Retinal pigment epithelial cell (primary cell): ENCODE measurements at regions not wholly inside any gene's neighbourhood (a gene's known extent, or its start where the extent isn't known, plus 50 kb on each side); places are given as distances from the start of the nearest gene placed in this dataset.
"Not testable (repeated sequence)": the region's sequence is repeated elsewhere in the genome, so short reads cannot be mapped to it uniquely, and the experiment has no call there.

Experiments used
- DNase-seq: peaks from one replicate; pipeline ENCODE4 v3.0.0-alpha.2; 2010; ENCODE audit warnings: low read depth
- H3K4me3 ChIP-seq: 2 replicates; pipeline ENCODE4 v1.5.1; 2011; ENCODE audit warnings: mild to moderate bottlenecking, low read length, control low read depth, moderate library complexity
- TF ChIP-seq, protein P1 (sequence below): conservative IDR thresholded peaks from 2 replicates; pipeline ENCODE4 v1.5.1; 2011; ENCODE audit warnings: low read depth, low read length, control low read depth, inconsistent platforms

DNA sequence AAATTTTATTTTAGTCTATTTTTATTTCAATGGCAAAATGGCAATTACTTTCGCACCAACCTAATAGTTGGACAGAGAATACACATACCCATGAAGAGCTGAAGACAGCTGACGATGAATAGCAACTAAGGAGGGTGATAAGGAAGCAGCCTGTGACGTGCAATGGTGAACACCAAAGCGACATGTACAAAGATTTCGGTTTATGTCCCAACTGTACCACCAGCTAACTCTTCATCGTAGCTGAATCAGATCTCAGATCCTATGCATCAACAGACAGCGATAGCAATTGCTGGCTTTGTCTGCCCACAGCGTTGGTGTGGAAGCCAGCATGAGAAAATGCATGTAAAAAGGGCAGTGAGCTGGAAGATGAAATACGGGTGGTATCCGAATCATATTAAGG is 130.6 kb upstream of the ANKH start:
- no peak overlapping the region for H3K4me3 ChIP-seq
- TF ChIP-seq, protein P1, sequence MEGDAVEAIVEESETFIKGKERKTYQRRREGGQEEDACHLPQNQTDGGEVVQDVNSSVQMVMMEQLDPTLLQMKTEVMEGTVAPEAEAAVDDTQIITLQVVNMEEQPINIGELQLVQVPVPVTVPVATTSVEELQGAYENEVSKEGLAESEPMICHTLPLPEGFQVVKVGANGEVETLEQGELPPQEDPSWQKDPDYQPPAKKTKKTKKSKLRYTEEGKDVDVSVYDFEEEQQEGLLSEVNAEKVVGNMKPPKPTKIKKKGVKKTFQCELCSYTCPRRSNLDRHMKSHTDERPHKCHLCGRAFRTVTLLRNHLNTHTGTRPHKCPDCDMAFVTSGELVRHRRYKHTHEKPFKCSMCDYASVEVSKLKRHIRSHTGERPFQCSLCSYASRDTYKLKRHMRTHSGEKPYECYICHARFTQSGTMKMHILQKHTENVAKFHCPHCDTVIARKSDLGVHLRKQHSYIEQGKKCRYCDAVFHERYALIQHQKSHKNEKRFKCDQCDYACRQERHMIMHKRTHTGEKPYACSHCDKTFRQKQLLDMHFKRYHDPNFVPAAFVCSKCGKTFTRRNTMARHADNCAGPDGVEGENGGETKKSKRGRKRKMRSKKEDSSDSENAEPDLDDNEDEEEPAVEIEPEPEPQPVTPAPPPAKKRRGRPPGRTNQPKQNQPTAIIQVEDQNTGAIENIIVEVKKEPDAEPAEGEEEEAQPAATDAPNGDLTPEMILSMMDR: no peak
- DNase-seq: no peak

DNA sequence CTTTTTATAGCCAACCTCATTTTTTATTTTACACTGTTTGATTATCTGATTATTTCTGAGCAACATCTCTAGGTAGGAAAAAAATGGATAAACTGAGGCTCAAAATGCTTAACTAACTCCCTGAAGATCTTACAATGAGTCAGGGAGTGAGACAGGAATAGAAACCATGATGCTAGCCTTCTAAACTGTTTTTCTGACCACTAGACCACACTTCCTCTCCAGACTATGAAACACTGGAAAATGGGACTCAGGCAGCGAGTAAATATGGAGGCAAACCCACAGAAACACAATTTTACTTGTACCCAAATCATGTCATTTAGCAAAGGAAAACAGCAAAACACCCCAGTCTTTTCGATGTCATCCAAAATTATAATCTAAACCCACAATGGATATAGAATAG is 129.9 kb upstream of the ANKH start:
- TF ChIP-seq, protein P1: no peak
- H3K4me3 ChIP-seq: no peak overlapping the region
- DNase-seq: no peak

- no peak for DNase-seq
- TF ChIP-seq, protein P1: no peak
- H3K4me3 ChIP-seq: no peak overlapping the region
Measured at GRCh38 chr5:14998491-14998890, 126.9 kb upstream of the ANKH start.

- no peak for DNase-seq
- TF ChIP-seq, protein P1: no peak
- H3K4me3 ChIP-seq: no peak overlapping the region
Measured at GRCh38 chr5:14996997-14997396, 125.4 kb upstream of the ANKH start.

- TF ChIP-seq, protein P1: no peak
- no peak for DNase-seq
- no peak overlapping the region for H3K4me3 ChIP-seq
Measured at GRCh38 chr5:14995229-14995628, 123.7 kb upstream of the ANKH start.

GRCh38 chr5:14993459-14994133 is 122.0 kb upstream of the ANKH start:
- DNase-seq, H3K4me3 ChIP-seq: not testable (repeated sequence)

DNA sequence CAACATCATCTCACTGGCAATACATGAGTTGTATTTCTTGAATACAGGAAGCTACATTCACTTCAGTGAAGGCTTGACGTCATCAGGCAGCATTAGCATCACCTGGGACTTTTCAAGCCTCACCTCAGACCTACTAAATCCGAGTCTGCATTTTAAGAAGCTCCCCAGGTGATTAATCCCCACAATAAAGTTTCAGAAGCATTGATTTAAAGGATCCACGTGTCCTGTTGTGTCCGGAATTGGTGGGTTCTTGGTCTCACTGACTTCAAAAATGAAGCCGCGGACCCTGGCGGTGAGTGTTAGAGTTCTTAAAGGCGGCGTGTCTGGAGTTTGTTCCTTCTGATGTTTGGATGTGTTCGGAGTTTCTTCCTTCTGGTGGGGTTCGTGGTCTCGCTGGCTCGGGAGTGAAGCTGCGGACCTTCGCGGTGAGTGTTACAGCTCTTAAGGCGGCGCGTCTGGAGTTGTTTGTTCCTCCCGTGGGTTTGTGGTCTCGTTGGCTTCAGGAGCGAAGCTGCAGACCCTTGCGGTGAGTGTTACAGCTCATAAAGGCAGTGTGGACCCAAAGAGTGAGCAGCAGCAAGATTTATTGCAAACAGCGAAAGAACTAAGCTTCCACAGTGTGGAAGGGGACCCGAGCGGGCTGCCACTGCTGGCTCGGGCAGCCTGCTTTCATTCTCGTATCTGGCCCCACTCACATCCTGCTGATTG is 121.3 kb upstream of the ANKH start:
- not testable (repeated sequence) for DNase-seq, H3K4me3 ChIP-seq

- no peak for DNase-seq
- TF ChIP-seq, protein P1: no peak
- H3K4me3 ChIP-seq: no peak overlapping the region
Measured at GRCh38 chr5:14988223-14988622, 116.6 kb upstream of the ANKH start.
